Esophagus muscularis mucosa (tissue), 4 donors: ENCODE measurements at regions not wholly inside any gene's neighbourhood (a gene's known extent, or its start where the extent isn't known, plus 50 kb on each side); places are given as distances from the start of the nearest gene placed in this dataset.

Experiments
- DNase-seq: peaks from one replicate; pipeline ENCODE4 v3.0.0-alpha.2; 2017; ENCODE audit errors: extremely low spot score
- H3K27ac ChIP-seq, 4 donors: fragments of 200-600 bp; sonication (generic); replicated peaks in 1 of 4; 1 replicate in 3 of 4; 2 replicates in 1 of 4; pipeline ENCODE4 v1.5.1; 2016 to 2019; ENCODE audit warnings: mild to moderate bottlenecking in 1 of 4
- H3K27me3 ChIP-seq, 4 donors: fragments of 200-600 bp; sonication (generic); one replicate each; pipeline versions ENCODE4 v1.5.1 to v1.6.0; 2016 to 2019
- H3K36me3 ChIP-seq, 4 donors: fragments of 200-600 bp; sonication (generic); one replicate each; pipeline ENCODE4 v1.5.1; 2016 to 2019
- H3K4me1 ChIP-seq, 4 donors: fragments of 200-600 bp; sonication (generic); one replicate each; pipeline ENCODE4 v1.5.1; 2016 to 2019
- H3K4me3 ChIP-seq, 4 donors: fragments of 200-600 bp; sonication (generic); 1 replicate in 2 of 4; 2 replicates in 2 of 4; pipeline ENCODE4 v1.5.1; 2016 to 2019; ENCODE audit warnings: mild to moderate bottlenecking in 4 of 4, moderate library complexity in 1 of 4
- H3K9me3 ChIP-seq, 4 donors: fragments of 200-600 bp; sonication (generic); 1 replicate in 3 of 4; 2 replicates in 1 of 4; pipeline ENCODE4 v1.5.1; 2016 to 2019
- EP300 ChIP-seq: sonication (generic); formaldehyde crosslinking; IDR thresholded peaks from one replicate; pipeline ENCODE4 v1.6.1; 2017; ENCODE audit warnings: antibody characterized with exemption
- POLR2A ChIP-seq: fragments of 450-650 bp; IDR thresholded peaks from one replicate; pipeline ENCODE4 v1.6.1; 2017; ENCODE audit warnings: antibody characterized with exemption, moderate library complexity, mild to moderate bottlenecking, low read depth
- POLR2AphosphoS5 ChIP-seq, 2 donors: sonication (generic); formaldehyde crosslinking; IDR thresholded peaks; one replicate each; pipeline ENCODE4 v1.6.1; 2017; ENCODE audit warnings: antibody characterized with exemption in 2 of 2
- WGBS: methylation state at CpG from one replicate; pipeline ENCODE4 v1.1.5; 2018; 5-methylcytosine and 5-hydroxymethylcytosine counted together
- intact Hi-C: fragments of 100-400 bp; cut with DNase I; formaldehyde crosslinking; loops from one replicate; pipeline ENCODE4 v1.15.1; 2023
- TF ChIP-seq, protein P1 (sequence below), 3 experiments: fragments of 200-600 bp in 2 of 3; fragments of 450-650 bp in 1 of 3; sonication (generic) in 2 of 3; IDR thresholded peaks; one replicate each; pipeline ENCODE4 v1.5.1; 2017 to 2019; ENCODE audit warnings: antibody characterized with exemption in 3 of 3, mild to moderate bottlenecking in 2 of 3, moderate library complexity in 1 of 3

DNA sequence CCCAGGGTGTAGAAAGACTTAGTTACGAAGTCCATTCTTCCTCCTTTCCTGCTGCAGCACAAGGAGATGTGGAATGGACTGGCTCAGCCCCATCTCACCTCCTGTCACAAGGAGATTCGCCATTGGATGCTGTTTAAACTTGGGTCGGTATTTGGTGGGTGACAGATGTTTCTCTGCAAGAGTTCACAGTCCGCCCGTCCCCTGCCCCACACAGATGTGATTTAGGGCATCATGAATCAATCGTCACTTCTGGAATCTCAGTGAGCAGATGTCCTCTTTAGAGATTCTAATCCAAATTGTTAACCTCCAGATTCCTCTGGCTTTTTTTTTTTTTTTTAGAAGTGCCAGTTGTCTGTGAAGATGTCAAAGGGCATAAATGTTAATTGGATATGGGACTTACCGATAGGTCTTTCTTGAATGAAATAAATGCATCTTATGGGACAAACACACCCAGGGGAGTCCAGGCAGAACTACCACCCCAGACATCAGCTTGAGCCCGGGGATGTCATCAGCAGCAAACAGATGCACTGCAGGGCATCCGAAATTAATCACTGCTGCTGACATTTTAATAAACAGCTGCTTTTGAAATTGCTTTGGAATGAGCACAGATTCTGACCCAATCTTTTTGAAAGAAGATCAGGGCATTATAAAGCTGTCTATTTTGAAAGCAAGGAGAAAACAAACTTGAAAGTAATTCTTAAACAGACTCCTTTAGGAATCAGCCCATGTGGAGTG lies 117.6 kb upstream of the CDH4 start:
- H3K27me3 ChIP-seq = peaks cover 0 to 8% (median 0%) of the 10 kb centered on the region in 4 donors
- WGBS = 57% methylated on average over 9 of the region's 9 CpGs

GRCh38 chr20:61135266-61135665 lies 116.8 kb upstream of the CDH4 start:
- Histone ChIP-seq H3K4me3 (no peak overlapping the region), H3K9me3 (no peaks in the 10 kb centered on the region), H3K27ac (no peak overlapping the region), H3K36me3 (no peaks in the 10 kb centered on the region), H3K4me1 (no peaks in the 10 kb centered on the region), H3K27me3 (peaks cover 0 to 8% (median 0%) of the 10 kb centered on the region in 4 donors)
- intact Hi-C loops = no loop called here
- DNase-seq = no peak
- 75% methylated on average over 11 of the region's 11 CpGs for WGBS
- TF ChIP-seq EP300 (no peak), POLR2AphosphoS5 (IDR thresholded peaks at IDR 0.05) (no peak), POLR2A (no peak)
- TF ChIP-seq, protein P1, sequence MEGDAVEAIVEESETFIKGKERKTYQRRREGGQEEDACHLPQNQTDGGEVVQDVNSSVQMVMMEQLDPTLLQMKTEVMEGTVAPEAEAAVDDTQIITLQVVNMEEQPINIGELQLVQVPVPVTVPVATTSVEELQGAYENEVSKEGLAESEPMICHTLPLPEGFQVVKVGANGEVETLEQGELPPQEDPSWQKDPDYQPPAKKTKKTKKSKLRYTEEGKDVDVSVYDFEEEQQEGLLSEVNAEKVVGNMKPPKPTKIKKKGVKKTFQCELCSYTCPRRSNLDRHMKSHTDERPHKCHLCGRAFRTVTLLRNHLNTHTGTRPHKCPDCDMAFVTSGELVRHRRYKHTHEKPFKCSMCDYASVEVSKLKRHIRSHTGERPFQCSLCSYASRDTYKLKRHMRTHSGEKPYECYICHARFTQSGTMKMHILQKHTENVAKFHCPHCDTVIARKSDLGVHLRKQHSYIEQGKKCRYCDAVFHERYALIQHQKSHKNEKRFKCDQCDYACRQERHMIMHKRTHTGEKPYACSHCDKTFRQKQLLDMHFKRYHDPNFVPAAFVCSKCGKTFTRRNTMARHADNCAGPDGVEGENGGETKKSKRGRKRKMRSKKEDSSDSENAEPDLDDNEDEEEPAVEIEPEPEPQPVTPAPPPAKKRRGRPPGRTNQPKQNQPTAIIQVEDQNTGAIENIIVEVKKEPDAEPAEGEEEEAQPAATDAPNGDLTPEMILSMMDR (IDR thresholded peaks at IDR 0.05) = no peak

More for the DNA sequence above, 117.6 kb upstream of the CDH4 start:
- TF ChIP-seq EP300 = no peak
- no peaks in the 10 kb centered on the region for H3K36me3 ChIP-seq
- no peaks in the 10 kb centered on the region for H3K9me3 ChIP-seq
- H3K4me1 ChIP-seq = no peaks in the 10 kb centered on the region
- H3K27ac ChIP-seq = no peak overlapping the region
- intact Hi-C loops = no loop called here
- no peak for DNase-seq
- no peak overlapping the region for H3K4me3 ChIP-seq

- intact Hi-C loops = no loop called here
- Histone ChIP-seq H3K4me3 (no peak overlapping the region), H3K9me3 (no peaks in the 10 kb centered on the region), H3K27me3 (peaks cover 0 to 3% (median 0%) of the 10 kb centered on the region in 4 donors), H3K27ac (no peak overlapping the region), H3K4me1 (no peaks in the 10 kb centered on the region), H3K36me3 (no peaks in the 10 kb centered on the region)
- DNase-seq = no peak
- WGBS = 30% methylated on average over 9 of the region's 15 CpGs
- TF ChIP-seq, protein P1 (IDR thresholded peaks at IDR 0.05) = no peak
- TF ChIP-seq POLR2AphosphoS5 (IDR thresholded peaks at IDR 0.05) = no peak
- TF ChIP-seq EP300 = no peak
- no peak for TF ChIP-seq POLR2A
Measured at GRCh38 chr20:61135968-61136367, 116.1 kb upstream of the CDH4 start.

DNA sequence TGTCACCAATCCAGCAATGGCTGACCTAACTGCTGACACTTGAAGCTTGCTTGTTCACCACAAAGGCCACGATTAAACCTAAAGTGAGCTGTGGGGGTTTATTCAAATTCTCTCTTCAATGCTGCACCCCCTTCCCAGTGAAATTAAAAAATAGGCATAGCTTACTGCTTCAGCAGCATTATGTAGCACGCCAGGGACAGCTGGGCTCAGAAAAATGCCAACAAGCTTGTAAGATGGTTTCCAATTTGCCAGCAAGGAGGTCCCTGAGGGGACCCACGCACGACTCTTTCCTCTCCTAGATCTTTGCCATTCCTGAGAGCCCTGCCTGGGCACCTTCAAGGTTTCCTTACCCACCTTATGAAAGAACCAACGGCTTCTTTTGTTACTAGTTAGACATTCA lies 113.5 kb upstream of the CDH4 start:
- TF ChIP-seq, protein P1 (IDR thresholded peaks at IDR 0.05) = no peak
- TF ChIP-seq POLR2A (no peak), EP300 (no peak), POLR2AphosphoS5 (IDR thresholded peaks at IDR 0.05) (no peak)
- no peak overlapping the region for H3K4me3 ChIP-seq
- no peaks in the 10 kb centered on the region for H3K27me3 ChIP-seq
- intact Hi-C loops = no loop called here
- H3K36me3 ChIP-seq = no peaks in the 10 kb centered on the region
- no peaks in the 10 kb centered on the region for H3K4me1 ChIP-seq
- H3K27ac ChIP-seq = no peak overlapping the region
- no peaks in the 10 kb centered on the region for H3K9me3 ChIP-seq
- DNase-seq = no peak
- 83% methylated on average over 5 of the region's 5 CpGs for WGBS

DNA sequence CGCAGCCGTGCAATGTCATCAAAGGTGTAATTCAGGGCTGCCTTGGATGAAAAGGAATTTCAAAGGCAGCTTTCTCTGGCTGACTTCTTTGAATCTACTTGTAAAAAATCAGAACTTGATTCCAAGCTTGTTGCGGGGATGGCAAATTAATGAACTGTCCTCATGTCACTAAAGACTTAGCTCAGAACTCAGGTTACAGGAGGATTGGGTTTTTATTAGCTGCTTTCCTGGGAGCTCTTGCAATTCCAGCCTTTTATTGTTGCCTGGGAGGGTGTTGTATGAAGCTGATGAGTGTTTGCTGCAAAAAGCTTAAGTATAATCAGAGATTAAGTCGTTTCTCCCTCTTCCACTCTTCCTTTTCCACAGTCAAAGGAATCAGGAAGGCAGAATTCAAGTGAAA lies 113.0 kb upstream of the CDH4 start:
- no peaks in the 10 kb centered on the region for H3K4me1 ChIP-seq
- no peaks in the 10 kb centered on the region for H3K27me3 ChIP-seq
- TF ChIP-seq POLR2AphosphoS5 (IDR thresholded peaks at IDR 0.05) = no peak
- no peak for TF ChIP-seq EP300
- TF ChIP-seq POLR2A = no peak
- WGBS = 71% methylated on average over 4 of the region's 4 CpGs
- no peak overlapping the region for H3K27ac ChIP-seq
- H3K4me3 ChIP-seq = no peak overlapping the region
- no peaks in the 10 kb centered on the region for H3K9me3 ChIP-seq
- intact Hi-C loops = no loop called here
- H3K36me3 ChIP-seq = no peaks in the 10 kb centered on the region
- no peak for DNase-seq

DNA sequence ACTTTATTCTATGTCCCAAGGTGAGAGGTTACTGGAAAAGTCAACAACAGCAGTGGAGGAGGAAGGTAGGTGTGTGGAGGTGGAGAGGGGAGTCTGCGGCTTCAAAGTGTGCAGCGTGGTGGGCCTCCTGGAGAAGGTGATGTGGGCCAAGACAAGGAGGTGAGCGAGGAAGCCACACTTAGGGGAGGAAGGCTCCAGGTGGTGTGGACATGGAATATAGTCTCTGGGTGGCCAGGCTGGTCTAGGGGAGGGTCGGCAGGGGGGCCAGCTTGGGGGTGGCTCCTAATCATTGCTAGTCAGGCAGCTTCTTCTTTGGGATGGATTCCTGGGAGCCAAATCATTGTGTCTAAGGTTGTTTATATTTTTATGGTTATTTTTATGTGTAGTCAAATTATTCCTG lies 111.5 kb upstream of the CDH4 start:
- WGBS = 93% methylated on average over 4 of the region's 4 CpGs
- intact Hi-C loops = no loop called here
- no peaks in the 10 kb centered on the region for H3K27me3 ChIP-seq
- H3K9me3 ChIP-seq = peaks cover 0 to 4% (median 0%) of the 10 kb centered on the region in 4 donors
- no peak for DNase-seq
- H3K27ac ChIP-seq = no peak overlapping the region
- H3K4me3 ChIP-seq = no peak overlapping the region
- TF ChIP-seq, protein P1 (IDR thresholded peaks at IDR 0.05) = no peak
- no peak for TF ChIP-seq POLR2A
- TF ChIP-seq POLR2AphosphoS5 (IDR thresholded peaks at IDR 0.05) = no peak
- no peak for TF ChIP-seq EP300
- no peaks in the 10 kb centered on the region for H3K4me1 ChIP-seq
- no peaks in the 10 kb centered on the region for H3K36me3 ChIP-seq
